Activated CD4-positive, alpha-beta T cell treated with anti-CD3 and anti-CD28 coated beads for 24 hours (primary cell): ENCODE measurements at regions not wholly inside any gene's neighbourhood (a gene's known extent, or its start where the extent isn't known, plus 50 kb on each side); places are given as distances from the start of the nearest gene placed in this dataset.
"Not testable (repeated sequence)": the region's sequence is repeated elsewhere in the genome, so short reads cannot be mapped to it uniquely, and the experiment has no call there.

Source experiments
- DNase-seq, 2 donors: peaks; one replicate each; pipeline ENCODE4 v3.0.0-alpha.2; 2020; ENCODE audit warnings: low read depth in 2 of 2

GRCh38 chr13:76350399-76350798, 535.8 kb downstream of the KCTD12 start:
- no peak for DNase-seq

- DNase-seq = no peak
Observed at GRCh38 chr13:76349700-76350099, 536.5 kb downstream of the KCTD12 start.

- no peak for DNase-seq
Observed at GRCh38 chr13:76339649-76340048, 546.6 kb downstream of the KCTD12 start.

GRCh38 chr13:76338003-76338402, 548.2 kb downstream of the KCTD12 start:
- no peak for DNase-seq

- DNase-seq = no peak
Observed at GRCh38 chr13:76336889-76337844, 549.0 kb downstream of the KCTD12 start.

GRCh38 chr13:76335463-76335862, 550.7 kb downstream of the KCTD12 start:
- DNase-seq = no peak

GRCh38 chr13:76331943-76332712, 554.1 kb downstream of the KCTD12 start:
- no peak for DNase-seq

- DNase-seq = no peak
Observed at GRCh38 chr13:76330761-76331160, 555.4 kb downstream of the KCTD12 start.

- DNase-seq = no peak
Observed at GRCh38 chr13:76329866-76330580, 556.2 kb downstream of the KCTD12 start.

- DNase-seq = no peak
Observed at GRCh38 chr13:76329004-76329403, 557.2 kb downstream of the KCTD12 start.

- DNase-seq = no peak
Observed at GRCh38 chr13:76326343-76326742, 559.9 kb downstream of the KCTD12 start.

- no peak for DNase-seq
Observed at GRCh38 chr13:76319921-76320320, 566.3 kb downstream of the KCTD12 start.

- DNase-seq = no peak
Observed at GRCh38 chr13:76316998-76317527, 569.1 kb downstream of the KCTD12 start.

GRCh38 chr13:76314495-76314894, 571.7 kb downstream of the KCTD12 start:
- no peak for DNase-seq

- no peak for DNase-seq
Observed at GRCh38 chr13:76307142-76307541, 579.1 kb downstream of the KCTD12 start.

- no peak for DNase-seq
Observed at GRCh38 chr13:76300688-76301087, 585.5 kb downstream of the KCTD12 start.

GRCh38 chr13:76297331-76297730, 588.9 kb downstream of the KCTD12 start:
- DNase-seq = no peak

GRCh38 chr13:76296751-76297150, 589.5 kb downstream of the KCTD12 start:
- no peak for DNase-seq

- DNase-seq = not testable (repeated sequence)
Observed at GRCh38 chr13:76295020-76295419, 591.2 kb downstream of the KCTD12 start.

- DNase-seq = no peak
Observed at GRCh38 chr13:76293751-76294150, 592.5 kb downstream of the KCTD12 start.

GRCh38 chr13:76293346-76293745, 592.9 kb downstream of the KCTD12 start:
- DNase-seq = no peak

GRCh38 chr13:76292726-76293125, 593.5 kb downstream of the KCTD12 start:
- no peak for DNase-seq
